ENCODE measurements at regions not wholly inside any gene's neighbourhood (a gene's known extent, or its start where the extent isn't known, plus 50 kb on each side); places are given as distances from the start of the nearest gene placed in this dataset.

- no peak overlapping the region for H3K4me3 ChIP-seq (ENCODE audit: low read depth, low read length)
- TF ChIP-seq CTCF (IDR thresholded peaks at IDR 0.05; ENCODE audit: insufficient read depth, low read depth, low read length): no peak
- DNase-seq (ENCODE audit: low read depth): no peak
These were observed 181.2 kb upstream of the POU5F2 start for GRCh38 chr5:93922551-93922950.

- DNase-seq (ENCODE audit: low read depth): no peak
- H3K4me3 ChIP-seq (ENCODE audit: low read depth, low read length): no peak overlapping the region
- no peak for TF ChIP-seq CTCF (IDR thresholded peaks at IDR 0.05; ENCODE audit: insufficient read depth, low read depth, low read length)
These were observed 179.6 kb upstream of the POU5F2 start for GRCh38 chr5:93921001-93921400.

- H3K4me3 ChIP-seq (ENCODE audit: low read depth, low read length): no peak overlapping the region
- no peak for DNase-seq (ENCODE audit: low read depth)
- no peak for TF ChIP-seq CTCF (IDR thresholded peaks at IDR 0.05; ENCODE audit: insufficient read depth, low read depth, low read length)
These were observed 175.5 kb upstream of the POU5F2 start for GRCh38 chr5:93916872-93917271.

- TF ChIP-seq CTCF (IDR thresholded peaks at IDR 0.05; ENCODE audit: insufficient read depth, low read depth, low read length): peak; percentile 57
- DNase-seq (ENCODE audit: low read depth): peak; percentile 65
- no peak overlapping the region for H3K4me3 ChIP-seq (ENCODE audit: low read depth, low read length)
These were observed 173.7 kb upstream of the POU5F2 start for GRCh38 chr5:93915142-93915553.

- no peak for TF ChIP-seq CTCF (IDR thresholded peaks at IDR 0.05; ENCODE audit: insufficient read depth, low read depth, low read length)
- no peak for DNase-seq (ENCODE audit: low read depth)
- H3K4me3 ChIP-seq (ENCODE audit: low read depth, low read length): no peak overlapping the region
These were observed 170.2 kb upstream of the POU5F2 start for GRCh38 chr5:93911609-93912008.

- no peak overlapping the region for H3K4me3 ChIP-seq (ENCODE audit: low read depth, low read length)
- no peak for DNase-seq (ENCODE audit: low read depth)
- peak; percentile 18 for TF ChIP-seq CTCF (IDR thresholded peaks at IDR 0.05; ENCODE audit: insufficient read depth, low read depth, low read length)
These were observed 168.0 kb upstream of the POU5F2 start for GRCh38 chr5:93909356-93909755.

- H3K4me3 ChIP-seq (ENCODE audit: low read depth, low read length): no peak overlapping the region
- no peak for TF ChIP-seq CTCF (IDR thresholded peaks at IDR 0.05; ENCODE audit: insufficient read depth, low read depth, low read length)
These were observed 163.5 kb upstream of the POU5F2 start for GRCh38 chr5:93904917-93905316.

More at GRCh38 chr5:93904917-93905316, 163.5 kb upstream of the POU5F2 start:
- DNase-seq (ENCODE audit: low read depth): no peak
